ENCODE measurements at regions not wholly inside any gene's neighbourhood (a gene's known extent, or its start where the extent isn't known, plus 50 kb on each side); places are given as distances from the start of the nearest gene placed in this dataset.

DNA sequence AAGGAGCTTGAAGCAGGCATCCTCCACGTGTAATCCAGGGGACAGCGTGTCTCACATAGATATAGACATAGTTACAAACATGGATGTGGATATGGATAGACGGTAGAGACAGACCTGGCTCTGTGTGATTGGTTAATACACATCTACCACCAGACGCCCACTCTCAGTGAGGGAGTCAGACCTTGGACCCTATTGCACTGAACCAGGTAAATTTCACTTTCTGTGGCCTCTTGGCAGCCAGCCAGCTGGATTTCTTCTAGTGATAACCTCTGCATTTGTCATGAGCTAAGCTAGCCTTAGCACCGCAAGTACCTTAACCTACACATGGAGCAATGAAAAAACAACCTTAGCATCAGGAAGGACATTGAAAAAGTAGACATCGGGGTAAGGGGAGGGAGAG, 79.2 kb upstream of the ACSL4 start:
- no peak overlapping the region for H3K4me3 ChIP-seq (ENCODE audit: low read depth, low read length)
- no peak for DNase-seq (ENCODE audit: low read depth)
- TF ChIP-seq, protein P1, sequence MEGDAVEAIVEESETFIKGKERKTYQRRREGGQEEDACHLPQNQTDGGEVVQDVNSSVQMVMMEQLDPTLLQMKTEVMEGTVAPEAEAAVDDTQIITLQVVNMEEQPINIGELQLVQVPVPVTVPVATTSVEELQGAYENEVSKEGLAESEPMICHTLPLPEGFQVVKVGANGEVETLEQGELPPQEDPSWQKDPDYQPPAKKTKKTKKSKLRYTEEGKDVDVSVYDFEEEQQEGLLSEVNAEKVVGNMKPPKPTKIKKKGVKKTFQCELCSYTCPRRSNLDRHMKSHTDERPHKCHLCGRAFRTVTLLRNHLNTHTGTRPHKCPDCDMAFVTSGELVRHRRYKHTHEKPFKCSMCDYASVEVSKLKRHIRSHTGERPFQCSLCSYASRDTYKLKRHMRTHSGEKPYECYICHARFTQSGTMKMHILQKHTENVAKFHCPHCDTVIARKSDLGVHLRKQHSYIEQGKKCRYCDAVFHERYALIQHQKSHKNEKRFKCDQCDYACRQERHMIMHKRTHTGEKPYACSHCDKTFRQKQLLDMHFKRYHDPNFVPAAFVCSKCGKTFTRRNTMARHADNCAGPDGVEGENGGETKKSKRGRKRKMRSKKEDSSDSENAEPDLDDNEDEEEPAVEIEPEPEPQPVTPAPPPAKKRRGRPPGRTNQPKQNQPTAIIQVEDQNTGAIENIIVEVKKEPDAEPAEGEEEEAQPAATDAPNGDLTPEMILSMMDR (IDR thresholded peaks at IDR 0.05; ENCODE audit: control insufficient read depth, extremely low read depth, insufficient read depth), result no peak

DNA sequence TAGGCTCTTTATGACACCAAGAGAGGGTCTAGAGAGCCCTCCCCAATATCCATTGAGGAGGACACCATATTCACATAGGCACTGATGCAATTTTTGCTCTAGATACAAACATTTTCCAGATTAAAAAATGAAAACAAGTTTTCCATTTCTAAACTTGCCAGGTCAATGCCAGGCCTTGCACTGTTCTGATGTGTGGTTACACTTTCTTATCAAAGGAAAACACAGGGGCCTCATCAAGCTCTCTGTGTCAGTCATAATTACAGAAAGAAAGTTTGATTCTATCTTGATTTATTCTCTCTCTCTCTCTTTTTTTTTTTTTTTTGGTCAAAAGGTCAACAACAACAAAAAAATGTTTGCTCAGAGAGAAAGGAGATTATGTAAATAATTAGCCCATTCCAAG, 80.2 kb upstream of the ACSL4 start:
- no peak for DNase-seq (ENCODE audit: low read depth)
- TF ChIP-seq, protein P1 (IDR thresholded peaks at IDR 0.05; ENCODE audit: control insufficient read depth, extremely low read depth, insufficient read depth), result no peak
- H3K4me3 ChIP-seq (ENCODE audit: low read depth, low read length), result no peak overlapping the region

DNA sequence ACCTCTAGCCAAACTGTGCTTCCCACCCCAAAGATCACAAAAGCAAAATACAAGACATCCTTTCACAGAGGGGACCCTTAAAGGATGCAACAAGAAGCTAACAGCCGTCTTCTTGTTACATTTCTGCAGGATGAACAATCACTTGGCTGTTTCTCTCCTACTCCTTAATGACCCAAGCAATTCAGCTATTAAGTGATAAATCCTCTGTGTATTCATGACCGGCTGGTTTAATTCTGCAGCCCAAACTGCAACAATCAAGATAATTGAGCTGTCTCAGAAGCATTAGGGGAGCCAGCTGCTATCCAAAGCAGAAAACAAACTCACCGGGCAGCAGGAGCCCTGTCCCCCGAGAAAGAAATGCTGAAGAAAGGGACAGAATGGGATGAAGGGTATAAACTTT, 85.9 kb upstream of the ACSL4 start:
- H3K4me3 ChIP-seq (ENCODE audit: low read depth, low read length), result no peak overlapping the region
- TF ChIP-seq, protein P1 (IDR thresholded peaks at IDR 0.05; ENCODE audit: control insufficient read depth, extremely low read depth, insufficient read depth), result no peak
- DNase-seq (ENCODE audit: low read depth), result no peak

DNA sequence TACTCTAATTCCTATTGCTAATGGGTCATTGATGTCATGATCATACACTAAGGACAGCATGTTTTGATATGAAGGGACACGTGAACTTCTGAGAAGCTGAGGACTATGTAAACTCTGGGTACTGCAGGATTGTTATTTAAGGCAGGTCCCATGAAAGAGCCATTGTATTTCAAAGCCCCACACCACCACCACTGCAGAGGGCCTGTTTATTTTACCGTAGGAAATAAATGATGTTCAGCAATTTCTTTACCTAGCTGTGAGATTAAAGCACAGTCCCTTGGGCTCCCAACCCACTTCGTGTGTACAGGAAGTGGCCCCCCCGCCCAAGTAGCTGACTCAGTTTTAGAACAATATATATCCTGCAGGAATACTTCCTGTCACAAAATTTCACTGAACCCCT, 89.8 kb upstream of the ACSL4 start:
- no peak for DNase-seq (ENCODE audit: low read depth)
- no peak overlapping the region for H3K4me3 ChIP-seq (ENCODE audit: low read depth, low read length)
- TF ChIP-seq, protein P1 (IDR thresholded peaks at IDR 0.05; ENCODE audit: control insufficient read depth, extremely low read depth, insufficient read depth), result no peak

DNA sequence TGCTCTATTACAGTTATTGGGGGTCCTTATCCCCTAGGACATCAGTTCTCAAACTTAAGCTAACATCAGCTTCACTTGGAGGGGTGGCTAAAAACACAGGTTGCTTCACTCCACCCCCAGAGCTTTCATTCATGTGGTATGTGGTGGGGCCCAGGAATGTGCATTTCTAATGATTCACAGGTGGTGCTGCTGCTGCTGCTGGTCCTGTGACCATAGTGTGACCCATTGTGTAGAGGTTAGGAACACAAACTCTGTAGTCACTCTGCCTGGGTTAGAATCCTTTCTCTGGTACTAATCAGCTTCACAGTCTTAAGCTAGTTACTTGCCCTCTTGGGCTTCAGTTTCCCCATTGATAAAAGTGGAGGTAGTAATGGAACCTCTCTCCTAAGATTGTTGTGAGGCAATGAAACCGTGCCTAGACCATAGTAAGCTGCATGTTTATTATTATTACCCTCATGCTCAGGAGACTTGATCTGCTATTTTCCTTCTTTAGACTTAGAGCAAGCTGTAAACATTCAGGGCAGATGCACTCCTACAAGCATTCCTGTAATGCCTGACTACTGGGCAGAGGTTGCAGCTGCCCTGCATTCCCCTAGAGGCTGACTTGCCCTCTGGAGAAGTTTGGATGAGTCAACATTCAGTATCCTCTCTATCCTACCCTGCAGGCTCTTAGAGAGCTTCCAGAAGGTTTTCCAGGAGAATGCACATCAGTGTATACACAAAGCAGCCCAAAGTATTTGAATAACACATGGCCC, 94.1 kb upstream of the ACSL4 start:
- no peak for DNase-seq (ENCODE audit: low read depth)
- H3K4me3 ChIP-seq (ENCODE audit: low read depth, low read length), result no peak overlapping the region
- TF ChIP-seq, protein P1 (IDR thresholded peaks at IDR 0.05; ENCODE audit: control insufficient read depth, extremely low read depth, insufficient read depth), result no peak

DNA sequence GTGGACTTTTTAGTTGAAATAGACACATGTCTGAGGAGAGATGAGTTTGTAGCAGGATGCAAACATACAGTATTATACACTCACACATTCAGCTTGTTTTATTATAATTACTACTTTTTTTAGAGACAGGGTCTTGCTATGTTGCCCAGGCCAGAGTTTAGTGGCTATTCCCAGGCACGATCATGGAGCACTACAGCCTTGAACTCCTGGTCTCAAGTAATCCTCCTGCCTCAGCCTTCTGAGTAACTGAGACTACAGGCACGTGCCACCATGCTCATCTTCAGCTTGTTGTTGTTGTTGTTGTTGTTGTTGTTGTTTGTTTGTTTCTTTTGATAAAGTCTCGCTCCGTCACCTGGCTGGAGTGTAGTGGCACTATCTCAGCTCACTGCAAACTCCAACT, 94.7 kb upstream of the ACSL4 start:
- TF ChIP-seq, protein P1 (IDR thresholded peaks at IDR 0.05; ENCODE audit: control insufficient read depth, extremely low read depth, insufficient read depth), result no peak
- DNase-seq (ENCODE audit: low read depth), result no peak
- H3K4me3 ChIP-seq (ENCODE audit: low read depth, low read length), result no peak overlapping the region

DNA sequence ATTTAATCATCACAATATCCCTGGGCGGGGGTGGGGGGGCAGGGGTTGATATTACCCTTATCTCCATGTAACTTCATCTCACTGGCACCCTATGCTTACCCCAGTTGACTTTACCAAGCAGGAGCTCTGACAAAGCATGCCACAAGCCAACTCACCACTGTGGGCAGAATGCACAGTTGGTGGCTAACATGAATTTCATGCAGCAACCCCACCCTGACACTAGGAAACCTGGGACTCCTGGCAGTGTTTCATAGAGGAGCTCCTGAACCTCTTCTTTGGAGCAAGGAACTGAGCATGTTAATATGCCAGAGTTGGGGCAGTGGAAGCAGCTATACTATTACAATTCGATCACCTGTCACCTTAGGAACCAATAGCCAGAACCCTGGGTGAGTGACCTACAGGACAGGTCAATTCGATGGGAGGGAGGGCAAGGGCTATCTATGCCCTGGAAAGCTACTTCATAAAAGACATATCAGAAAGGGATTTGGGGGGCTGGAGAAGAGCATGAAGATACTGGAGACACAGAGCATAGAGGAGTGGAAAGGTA, 97.2 kb upstream of the ACSL4 start:
- no peak overlapping the region for H3K4me3 ChIP-seq (ENCODE audit: low read depth, low read length)
- TF ChIP-seq, protein P1 (IDR thresholded peaks at IDR 0.05; ENCODE audit: control insufficient read depth, extremely low read depth, insufficient read depth), result no peak
- no peak for DNase-seq (ENCODE audit: low read depth)
